K562 (cell line): ENCODE measurements at regions not wholly inside any gene's neighbourhood (a gene's known extent, or its start where the extent isn't known, plus 50 kb on each side); places are given as distances from the start of the nearest gene placed in this dataset.
A peak's percentile ranks its signal among the peaks of the same experiment; 100 is the strongest.

ENCODE experiments used
- ATAC-seq: fragments of 200-7000 bp; cut with Tn5 transposase; 3 replicates; pipeline ENCODE4 v1.9.1; 2020; ENCODE audit warnings: moderate library complexity
- BruUV-seq: library from RNA; stranded (reverse); fragments of 400-500 nt; replicated peaks from 2 replicates; lab custom pipeline; 2021; lab: Mats Ljungman, UMichigan
- CTCF ChIA-PET: fragments of 300-600 bp; formaldehyde crosslinking; extraction: SDS; loops from one replicate; lab custom pipeline; 2021; ENCODE audit warnings: low intra/inter-chr PET ratio; lab: Yijun Ruan, JAX
- POLR2A ChIA-PET: fragments of 300-600, 350-650 bp; sonication (Branson Sonifier 250); formaldehyde crosslinking; extraction: SDS; loops from one replicate; lab custom pipeline; 2021; ENCODE audit warnings: antibody characterized with exemption, inconsistent platforms; lab: Yijun Ruan, JAX
- DNase-seq, 4 experiments: peaks; one replicate each; pipeline versions ENCODE4 v3.0.0 to v3.0.0-alpha.2; 2011 to 2018; ENCODE audit warnings: low spot score in 3 of 4, mixed read lengths in 3 of 4; ENCODE audit errors: extremely low read depth in 1 of 4
- FAIRE-seq: peaks from 2 replicates; lab custom pipeline; 2011; peaks lifted over from hg19 to GRCh38; lab: Jason Lieb, UNC
- H2AFZ ChIP-seq: 2 replicates; pipeline ENCODE4 v1.6.0; 2011; ENCODE audit warnings: low read depth, low read length, control low read depth, inconsistent platforms
- H3K27ac ChIP-seq: fragments of 200-600 bp; 3 replicates; pipeline ENCODE4 v1.8.0; 2011; ENCODE audit warnings: low read depth, mild to moderate bottlenecking, control low read depth, inconsistent platforms, low read length, moderate library complexity, mixed read lengths; ENCODE audit errors: extremely low read depth
- H3K27me3 ChIP-seq, 2 experiments: fragments of 300-600 bp in 1 of 2; 2 replicates in 1 of 2; 3 replicates in 1 of 2; pipeline versions ENCODE4 v1.6.0 to v1.8.0; 2011; ENCODE audit warnings: inconsistent platforms in 2 of 2, low read length in 2 of 2, mild to moderate bottlenecking in 1 of 2, mixed read lengths in 1 of 2, moderate library complexity in 1 of 2; ENCODE audit not compliant: control insufficient read depth in 2 of 2, insufficient read depth in 2 of 2
- H3K36me3 ChIP-seq: fragments of 300-600 bp; 3 replicates; pipeline ENCODE4 v1.8.0; 2011; ENCODE audit warnings: mild to moderate bottlenecking, low read length, inconsistent platforms; ENCODE audit not compliant: control insufficient read depth, insufficient read depth
- H3K4me1 ChIP-seq, 2 experiments: fragments of 200-600 bp in 1 of 2; replicated peaks in 1 of 2; 2 replicates in 1 of 2; 3 replicates in 1 of 2; pipeline versions ENCODE4 v1.5.1 to v1.8.0; 2011; ENCODE audit warnings: inconsistent platforms in 2 of 2, low read length in 2 of 2, mild to moderate bottlenecking in 1 of 2, mixed read lengths in 1 of 2, moderate library complexity in 1 of 2; ENCODE audit not compliant: control insufficient read depth in 2 of 2, insufficient read depth in 2 of 2
- H3K4me2 ChIP-seq: 2 replicates; pipeline ENCODE4 v1.6.1; 2011; ENCODE audit warnings: low read length, control low read depth, inconsistent platforms, mixed read lengths; ENCODE audit not compliant: insufficient read depth
- H3K4me3 ChIP-seq: fragments of 200-600 bp; sonication (generic), shearing (Covaris generic); 2 replicates; pipeline ENCODE4 v1.5.1; 2016; ENCODE audit warnings: control low read depth, inconsistent platforms
- H3K79me2 ChIP-seq: fragments of 200-600 bp; 3 replicates; pipeline ENCODE4 v1.8.0; 2011; ENCODE audit warnings: low read length, inconsistent platforms; ENCODE audit not compliant: control insufficient read depth, insufficient read depth
- H3K9ac ChIP-seq, 2 experiments: 2 replicates each; pipeline versions ENCODE4 v1.6.0 to v1.6.1; 2011; ENCODE audit warnings: low read depth in 2 of 2, low read length in 2 of 2, control low read depth in 1 of 2, inconsistent platforms in 1 of 2, mild to moderate bottlenecking in 1 of 2, mixed read lengths in 1 of 2; ENCODE audit not compliant: insufficient read depth in 1 of 2
- H3K9me1 ChIP-seq: one replicate; pipeline ENCODE4 v1.6.0; 2011; ENCODE audit warnings: inconsistent platforms, mild to moderate bottlenecking, low read length, moderate library complexity; ENCODE audit not compliant: control insufficient read depth, insufficient read depth
- H3K9me3 ChIP-seq: replicated peaks from 2 replicates; pipeline ENCODE4 v1.5.1; 2011; ENCODE audit warnings: low read depth, low read length, inconsistent platforms; ENCODE audit not compliant: control insufficient read depth, insufficient read depth
- H4K20me1 ChIP-seq: replicated peaks from 2 replicates; pipeline ENCODE4 v1.6.1; 2011; ENCODE audit warnings: low read length, inconsistent platforms, mixed read lengths; ENCODE audit not compliant: control insufficient read depth, insufficient read depth
- COPS2 ChIP-seq: fragments of 450-650 bp; conservative IDR thresholded peaks from 2 replicates; pipeline ENCODE4 v1.6.1; 2016; ENCODE audit warnings: mild to moderate bottlenecking, moderate library complexity
- FOXJ2 ChIP-seq: fragments of 200-800 bp; sonication (Bioruptor generic); IDR thresholded peaks from 2 replicates; pipeline ENCODE4 v1.6.1; 2016; ENCODE audit warnings: missing genetic modification characterization, missing compliant biosample characterization
- NRF1 ChIP-seq, 2 experiments: fragments of 450-650 bp; IDR thresholded peaks in 1 of 2; conservative IDR thresholded peaks in 1 of 2; 2 replicates each; pipeline ENCODE4 v1.6.1; 2014; ENCODE audit warnings: mild to moderate bottlenecking in 2 of 2
- RFX1 ChIP-seq: fragments of 450-650 bp; IDR thresholded peaks from 2 replicates; pipeline ENCODE4 v1.6.1; 2016; ENCODE audit warnings: mild to moderate bottlenecking, moderate library complexity
- SMARCB1 ChIP-seq: IDR thresholded peaks from 2 replicates; pipeline ENCODE4 v1.6.1; 2011; ENCODE audit warnings: improper control_type of control experiment, low read depth; ENCODE audit not compliant: insufficient read length
- WGBS: fragments of 100-300 bp; shearing (Covaris generic); methylation state at CpG from one replicate; pipeline ENCODE4 v1.1.6; 2016; ENCODE audit warnings: low coverage, mixed read lengths; ENCODE audit not compliant: insufficient coverage; ENCODE audit errors: missing lambda C conversion rate; 5-methylcytosine and 5-hydroxymethylcytosine counted together
- in situ Hi-C: fragments of 300-500 bp; cut with MboI; formaldehyde crosslinking; loops from 4 replicates; pipeline ENCODE4 v1.15.0; 2018; ENCODE audit warnings: inconsistent platforms, mixed read lengths
- intact Hi-C: fragments of 100-400 bp; cut with micrococcal nuclease; formaldehyde crosslinking; loops from 2 replicates; pipeline ENCODE4 v1.14.2; 2022

- no peaks in the 10 kb centered on the region for H3K79me2 ChIP-seq
- ChIA-PET POLR2A (no interaction called here), CTCF (no interaction called here)
- TF ChIP-seq RFX1, result peak; percentile 72
- TF ChIP-seq FOXJ2 (tag), result peak; percentile 75
- no peak for TF ChIP-seq NRF1 (conservative IDR thresholded peaks at IDR 0.05 in 1 of 2, IDR thresholded peaks at IDR 0.05 in 1 of 2)
- H3K4me1 ChIP-seq, result no peaks in the 10 kb centered on the region
- in situ Hi-C loops (no loop called here), intact Hi-C loops (no loop called here)
- FAIRE-seq, result no peak
- BruUV-seq, result no TSS peak
- no peak for ATAC-seq
- H2AFZ ChIP-seq, result no peak overlapping the region
- no peak for DNase-seq
- no peak overlapping the region for H3K27ac ChIP-seq
- no peaks in the 10 kb centered on the region; a peak in 1 of 5 replicates for H3K27me3 ChIP-seq
- no peaks in the 10 kb centered on the region for H3K36me3 ChIP-seq
- H3K9me1 ChIP-seq, result no peaks in the 10 kb centered on the region
- no peak overlapping the region for H3K9ac ChIP-seq
- no peaks in the 10 kb centered on the region for H4K20me1 ChIP-seq
- no peak overlapping the region for H3K4me2 ChIP-seq
- WGBS, result 4% methylated on average over 3 of the region's 3 CpGs
- no peaks in the 10 kb centered on the region for H3K9me3 ChIP-seq
- no peak overlapping the region for H3K4me3 ChIP-seq
Observed at GRCh38 chr9:108235609-108236008, 620.2 kb downstream of the ACTL7B start.

GRCh38 chr9:108234811-108235210 lies 621.0 kb downstream of the ACTL7B start:
- no peak overlapping the region for H3K4me3 ChIP-seq
- FAIRE-seq, result no peak
- no peak for DNase-seq
- no peak for ATAC-seq
- no peaks in the 10 kb centered on the region for H3K79me2 ChIP-seq
- POLR2A ChIA-PET, result no interaction called here
- H4K20me1 ChIP-seq, result no peaks in the 10 kb centered on the region
- no peaks in the 10 kb centered on the region; a peak in 1 of 5 replicates for H3K27me3 ChIP-seq
- H2AFZ ChIP-seq, result no peak overlapping the region
- in situ Hi-C loops (no loop called here), intact Hi-C loops (no loop called here)
- H3K9me1 ChIP-seq, result no peaks in the 10 kb centered on the region
- H3K36me3 ChIP-seq, result no peaks in the 10 kb centered on the region
- no peak overlapping the region for H3K9ac ChIP-seq
- no peaks in the 10 kb centered on the region for H3K4me1 ChIP-seq
- BruUV-seq, result no TSS peak
- TF ChIP-seq COPS2 (no peak), SMARCB1 (no peak)
- no peaks in the 10 kb centered on the region for H3K9me3 ChIP-seq
- CTCF ChIA-PET, result no interaction called here
- WGBS, result 0% methylated on average over 5 of the region's 5 CpGs
- no peak overlapping the region for H3K27ac ChIP-seq
- no peak overlapping the region for H3K4me2 ChIP-seq
